GM18858 (cell line): ENCODE measurements at regions not wholly inside any gene's neighbourhood (a gene's known extent, or its start where the extent isn't known, plus 50 kb on each side); places are given as distances from the start of the nearest gene placed in this dataset.

Experiments
- ATAC-seq: cut with Tn5 transposase; IDR thresholded peaks from one replicate; pipeline ENCODE4 v1.9.1; 2021; ENCODE audit not compliant: unreplicated experiment

GRCh38 chr13:40206241-40207000, 460.0 kb downstream of the FOXO1 start:
- ATAC-seq = peak; percentile 35

GRCh38 chr13:40207001-40207478, 459.4 kb downstream of the FOXO1 start:
- peak; percentile 61 for ATAC-seq

- ATAC-seq = peak; percentile 49
These were observed 457.9 kb downstream of the FOXO1 start for GRCh38 chr13:40208517-40208916.

- ATAC-seq = no peak
These were observed 455.4 kb downstream of the FOXO1 start for GRCh38 chr13:40210865-40211585.

GRCh38 chr13:40211586-40211968, 454.9 kb downstream of the FOXO1 start:
- no peak for ATAC-seq

- ATAC-seq = no peak
These were observed 452.7 kb downstream of the FOXO1 start for GRCh38 chr13:40213779-40214178.

- no peak for ATAC-seq
These were observed 451.1 kb downstream of the FOXO1 start for GRCh38 chr13:40215311-40215710.

- no peak for ATAC-seq
These were observed 450.7 kb downstream of the FOXO1 start for GRCh38 chr13:40215747-40216146.

- no peak for ATAC-seq
These were observed 448.8 kb downstream of the FOXO1 start for GRCh38 chr13:40217675-40218074.

GRCh38 chr13:40220299-40220935, 446.0 kb downstream of the FOXO1 start:
- ATAC-seq = no peak

GRCh38 chr13:40221131-40221459, 445.3 kb downstream of the FOXO1 start:
- ATAC-seq = no peak

GRCh38 chr13:40221460-40222201, 444.8 kb downstream of the FOXO1 start:
- ATAC-seq = no peak

- ATAC-seq = no peak
These were observed 442.9 kb downstream of the FOXO1 start for GRCh38 chr13:40223585-40223984.

GRCh38 chr13:40228496-40228895, 437.9 kb downstream of the FOXO1 start:
- no peak for ATAC-seq

GRCh38 chr13:40228990-40229389, 437.5 kb downstream of the FOXO1 start:
- ATAC-seq = no peak

- ATAC-seq = no peak
These were observed 435.6 kb downstream of the FOXO1 start for GRCh38 chr13:40230833-40231266.

GRCh38 chr13:40231311-40231710, 435.1 kb downstream of the FOXO1 start:
- no peak for ATAC-seq

- ATAC-seq = no peak
These were observed 434.7 kb downstream of the FOXO1 start for GRCh38 chr13:40231751-40232150.

GRCh38 chr13:40232311-40233040, 434.0 kb downstream of the FOXO1 start:
- ATAC-seq = no peak

- ATAC-seq = no peak
These were observed 432.7 kb downstream of the FOXO1 start for GRCh38 chr13:40233731-40234195.
